Glutamatergic neuron (in vitro differentiated cells): ENCODE measurements at regions not wholly inside any gene's neighbourhood (a gene's known extent, or its start where the extent isn't known, plus 50 kb on each side); places are given as distances from the start of the nearest gene placed in this dataset.

Source experiments
- DNase-seq: peaks from one replicate; pipeline ENCODE4 v3.0.0; 2022
- H3K27ac Mint-ChIP-seq: one replicate; pipeline ENCODE4 v1.8.0; 2020; ENCODE audit warnings: mild to moderate bottlenecking, mixed read lengths, inconsistent platforms; ENCODE audit not compliant: unreplicated experiment
- H3K27me3 Mint-ChIP-seq: one replicate; pipeline ENCODE4 v1.8.0; 2020; ENCODE audit warnings: mild to moderate bottlenecking, moderate library complexity, mixed read lengths, inconsistent platforms; ENCODE audit not compliant: unreplicated experiment
- H3K36me3 Mint-ChIP-seq: one replicate; pipeline ENCODE4 v1.8.0; 2020; ENCODE audit warnings: mild to moderate bottlenecking, mixed read lengths, inconsistent platforms; ENCODE audit not compliant: unreplicated experiment
- H3K4me1 Mint-ChIP-seq: one replicate; pipeline ENCODE4 v1.8.0; 2020; ENCODE audit warnings: mild to moderate bottlenecking, low read depth, mixed read lengths, inconsistent platforms; ENCODE audit not compliant: unreplicated experiment
- H3K4me3 Mint-ChIP-seq: one replicate; pipeline ENCODE4 v1.8.0; 2020; ENCODE audit warnings: mild to moderate bottlenecking, mixed read lengths, inconsistent platforms; ENCODE audit not compliant: unreplicated experiment
- H3K9me3 Mint-ChIP-seq: one replicate; pipeline ENCODE4 v1.8.0; 2020; ENCODE audit warnings: mild to moderate bottlenecking, moderate library complexity, mixed read lengths, inconsistent platforms; ENCODE audit not compliant: unreplicated experiment
- TF ChIP-seq, protein P1 (sequence below): fragments of 200-600 bp; sonication (generic); IDR thresholded peaks from one replicate; pipeline ENCODE4 v1.5.0; 2021; ENCODE audit not compliant: partially characterized antibody, unreplicated experiment

DNA sequence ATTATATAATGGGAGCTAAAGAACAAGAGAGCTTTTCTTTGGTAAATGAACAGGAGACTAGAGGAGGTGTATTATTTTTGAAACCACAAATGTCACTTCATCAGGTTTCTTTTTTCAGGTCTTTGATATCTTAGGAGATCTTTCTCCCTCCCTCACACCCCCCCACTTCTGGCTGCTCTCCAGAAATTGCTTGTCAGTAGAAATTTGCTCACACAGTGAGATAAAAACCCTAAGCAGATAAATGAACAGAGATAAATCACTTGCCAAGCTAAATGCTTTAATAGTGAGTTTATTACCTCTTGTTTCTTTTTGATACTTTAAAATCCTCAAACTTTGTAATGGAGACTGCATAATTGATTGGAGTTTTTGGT, 421.2 kb upstream of the TENM3 start:
- H3K27me3 Mint-ChIP-seq = peaks cover 3% of the 10 kb centered on the region
- no peaks in the 10 kb centered on the region for H3K36me3 Mint-ChIP-seq
- TF ChIP-seq, protein P1, sequence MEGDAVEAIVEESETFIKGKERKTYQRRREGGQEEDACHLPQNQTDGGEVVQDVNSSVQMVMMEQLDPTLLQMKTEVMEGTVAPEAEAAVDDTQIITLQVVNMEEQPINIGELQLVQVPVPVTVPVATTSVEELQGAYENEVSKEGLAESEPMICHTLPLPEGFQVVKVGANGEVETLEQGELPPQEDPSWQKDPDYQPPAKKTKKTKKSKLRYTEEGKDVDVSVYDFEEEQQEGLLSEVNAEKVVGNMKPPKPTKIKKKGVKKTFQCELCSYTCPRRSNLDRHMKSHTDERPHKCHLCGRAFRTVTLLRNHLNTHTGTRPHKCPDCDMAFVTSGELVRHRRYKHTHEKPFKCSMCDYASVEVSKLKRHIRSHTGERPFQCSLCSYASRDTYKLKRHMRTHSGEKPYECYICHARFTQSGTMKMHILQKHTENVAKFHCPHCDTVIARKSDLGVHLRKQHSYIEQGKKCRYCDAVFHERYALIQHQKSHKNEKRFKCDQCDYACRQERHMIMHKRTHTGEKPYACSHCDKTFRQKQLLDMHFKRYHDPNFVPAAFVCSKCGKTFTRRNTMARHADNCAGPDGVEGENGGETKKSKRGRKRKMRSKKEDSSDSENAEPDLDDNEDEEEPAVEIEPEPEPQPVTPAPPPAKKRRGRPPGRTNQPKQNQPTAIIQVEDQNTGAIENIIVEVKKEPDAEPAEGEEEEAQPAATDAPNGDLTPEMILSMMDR = no peak
- H3K9me3 Mint-ChIP-seq = peaks cover 4% of the 10 kb centered on the region
- H3K4me3 Mint-ChIP-seq = no peak overlapping the region
- peaks cover 8% of the 10 kb centered on the region for H3K4me1 Mint-ChIP-seq
- no peak overlapping the region for H3K27ac Mint-ChIP-seq
- DNase-seq = no peak

- TF ChIP-seq, protein P1 = no peak
- DNase-seq = no peak
- no peaks in the 10 kb centered on the region for H3K36me3 Mint-ChIP-seq
- H3K4me3 Mint-ChIP-seq = no peak overlapping the region
- no peak overlapping the region for H3K27ac Mint-ChIP-seq
- peaks cover 8% of the 10 kb centered on the region for H3K9me3 Mint-ChIP-seq
- H3K4me1 Mint-ChIP-seq = peaks cover 16% of the 10 kb centered on the region
- peaks cover 6% of the 10 kb centered on the region for H3K27me3 Mint-ChIP-seq
These were observed 420.0 kb upstream of the TENM3 start for GRCh38 chr4:181823183-181823582.

DNA sequence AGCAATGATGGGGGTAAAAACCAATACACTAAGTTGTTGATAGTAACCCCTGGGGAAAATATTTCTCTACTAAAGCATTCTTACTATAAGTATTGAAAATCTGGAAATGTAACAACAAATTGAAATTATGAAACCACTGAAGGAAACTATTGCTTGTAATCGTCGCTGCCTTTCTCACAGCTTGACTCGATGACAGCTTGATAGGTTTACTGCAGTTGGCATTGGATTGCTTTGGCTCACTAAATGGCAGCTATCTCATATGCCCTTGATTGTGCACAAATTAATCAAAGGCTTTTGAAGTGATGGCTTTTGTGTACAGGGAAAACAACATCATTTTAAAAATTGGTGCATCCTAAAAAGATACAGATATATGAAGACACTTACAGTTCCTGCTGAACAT, 419.6 kb upstream of the TENM3 start:
- Mint-ChIP-seq H3K4me3 (no peak overlapping the region), H3K27ac (no peak overlapping the region), H3K9me3 (peaks cover 8% of the 10 kb centered on the region), H3K4me1 (peaks cover 16% of the 10 kb centered on the region), H3K36me3 (no peaks in the 10 kb centered on the region), H3K27me3 (peaks cover 8% of the 10 kb centered on the region)
- no peak for DNase-seq
- TF ChIP-seq, protein P1 = no peak

- peaks cover 7% of the 10 kb centered on the region for H3K27me3 Mint-ChIP-seq
- H3K36me3 Mint-ChIP-seq = no peaks in the 10 kb centered on the region
- TF ChIP-seq, protein P1 = no peak
- peaks cover 4% of the 10 kb centered on the region for H3K9me3 Mint-ChIP-seq
- peaks cover 16% of the 10 kb centered on the region for H3K4me1 Mint-ChIP-seq
- H3K27ac Mint-ChIP-seq = no peak overlapping the region
- no peak overlapping the region for H3K4me3 Mint-ChIP-seq
- no peak for DNase-seq
These were observed 417.6 kb upstream of the TENM3 start for GRCh38 chr4:181825564-181825963.

- no peak for DNase-seq
- TF ChIP-seq, protein P1 = no peak
- Mint-ChIP-seq H3K27ac (peak overlapping the region; percentile 54), H3K9me3 (peaks cover 4% of the 10 kb centered on the region), H3K4me1 (peaks cover 14% of the 10 kb centered on the region), H3K4me3 (no peak overlapping the region), H3K27me3 (peaks cover 7% of the 10 kb centered on the region), H3K36me3 (no peaks in the 10 kb centered on the region)
These were observed 416.0 kb upstream of the TENM3 start for GRCh38 chr4:181827246-181827645.
